A204.1 (cell line): ENCODE measurements at regions not wholly inside any gene's neighbourhood (a gene's known extent, or its start where the extent isn't known, plus 50 kb on each side); places are given as distances from the start of the nearest gene placed in this dataset.

Experiments
- FAIRE-seq: peaks from 2 replicates; lab custom pipeline; 2012; peaks lifted over from hg19 to GRCh38; lab: Jason Lieb, UNC

- FAIRE-seq: no peak
Measured at GRCh38 chr11:112589155-112589554, 328.5 kb upstream of the PLET1 start.

- FAIRE-seq: no peak
Measured at GRCh38 chr11:112590764-112591163, 330.1 kb upstream of the PLET1 start.

- no peak for FAIRE-seq
Measured at GRCh38 chr11:112593440-112593839, 332.8 kb upstream of the PLET1 start.

GRCh38 chr11:112596324-112596723, 335.7 kb upstream of the PLET1 start:
- no peak for FAIRE-seq

- FAIRE-seq: no peak
Measured at GRCh38 chr11:112597286-112597790, 336.7 kb upstream of the PLET1 start.

GRCh38 chr11:112599265-112599664, 338.6 kb upstream of the PLET1 start:
- FAIRE-seq: no peak

- FAIRE-seq: no peak
Measured at GRCh38 chr11:112599856-112600533, 339.3 kb upstream of the PLET1 start.

- FAIRE-seq: no peak
Measured at GRCh38 chr11:112605093-112605666, 344.5 kb upstream of the PLET1 start.

GRCh38 chr11:112606656-112607055, 346.0 kb upstream of the PLET1 start:
- FAIRE-seq: no peak

- no peak for FAIRE-seq
Measured at GRCh38 chr11:112608509-112608908, 347.8 kb upstream of the PLET1 start.

GRCh38 chr11:112610494-112610893, 349.8 kb upstream of the PLET1 start:
- FAIRE-seq: no peak

GRCh38 chr11:112610996-112611750, 350.0 kb upstream of the NCAM1 start:
- FAIRE-seq: no peak

- no peak for FAIRE-seq
Measured at GRCh38 chr11:112611771-112612170, 349.4 kb upstream of the NCAM1 start.

GRCh38 chr11:112612250-112612849, 348.9 kb upstream of the NCAM1 start:
- FAIRE-seq: no peak

- no peak for FAIRE-seq
Measured at GRCh38 chr11:112613051-112613972, 347.9 kb upstream of the NCAM1 start.

- no peak for FAIRE-seq
Measured at GRCh38 chr11:112614605-112615004, 346.6 kb upstream of the NCAM1 start.

GRCh38 chr11:112615238-112615637, 346.0 kb upstream of the NCAM1 start:
- no peak for FAIRE-seq

GRCh38 chr11:112615891-112616290, 345.3 kb upstream of the NCAM1 start:
- no peak for FAIRE-seq

- FAIRE-seq: no peak
Measured at GRCh38 chr11:112616327-112617097, 344.7 kb upstream of the NCAM1 start.

- FAIRE-seq: no peak
Measured at GRCh38 chr11:112617098-112617425, 344.2 kb upstream of the NCAM1 start.
